Neural progenitor cell (in vitro differentiated cells): ENCODE measurements at regions not wholly inside any gene's neighbourhood (a gene's known extent, or its start where the extent isn't known, plus 50 kb on each side); places are given as distances from the start of the nearest gene placed in this dataset.

Experiments used
- CTCF ChIP-seq: fragments of 200-600 bp; sonication (generic); IDR thresholded peaks from 2 replicates; pipeline ENCODE4 v1.5.1; 2017; ENCODE audit warnings: antibody characterized with exemption, mild to moderate bottlenecking
- EZH2 ChIP-seq: fragments of 200-600 bp; sonication (generic); IDR thresholded peaks from 2 replicates; pipeline ENCODE4 v1.6.1; 2017; ENCODE audit warnings: antibody characterized with exemption, mild to moderate bottlenecking, moderate library complexity
- EZH2phosphoT487 ChIP-seq: fragments of 200-600 bp; sonication (generic); IDR thresholded peaks from 2 replicates; pipeline ENCODE4 v1.6.1; 2017; ENCODE audit warnings: antibody characterized with exemption

- TF ChIP-seq EZH2, result no peak
- TF ChIP-seq CTCF, result no peak
- no peak for TF ChIP-seq EZH2phosphoT487
Observed at GRCh38 chr3:178295292-178295912, 240.8 kb upstream of the KCNMB2 start.
